ENCODE measurements at regions not wholly inside any gene's neighbourhood (a gene's known extent, or its start where the extent isn't known, plus 50 kb on each side); places are given as distances from the start of the nearest gene placed in this dataset.
"Not testable (repeated sequence)": the region's sequence is repeated elsewhere in the genome, so short reads cannot be mapped to it uniquely, and the experiment has no call there.

DNA sequence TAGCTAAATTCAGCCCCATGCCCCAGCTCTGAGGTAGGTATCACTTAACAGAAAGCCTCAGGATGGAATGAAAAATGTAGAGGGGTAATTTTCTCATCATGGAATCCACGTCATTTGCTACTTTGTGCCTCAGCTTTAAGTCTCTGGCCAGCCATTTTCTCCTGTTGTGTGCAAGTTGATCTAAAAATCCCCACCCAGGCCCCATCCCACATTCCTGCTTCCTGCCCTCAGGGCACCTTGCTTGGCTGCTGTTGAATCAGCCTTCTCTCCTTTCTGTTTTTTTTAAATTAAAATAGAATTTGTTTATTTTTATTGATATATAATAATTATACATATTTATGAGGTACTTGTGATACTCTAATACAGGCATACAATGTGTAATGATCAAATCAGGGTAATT, 179.9 kb upstream of the TSHZ3 start:
- DNase-seq (ENCODE audit: low read depth, low spot score): no peak

DNA sequence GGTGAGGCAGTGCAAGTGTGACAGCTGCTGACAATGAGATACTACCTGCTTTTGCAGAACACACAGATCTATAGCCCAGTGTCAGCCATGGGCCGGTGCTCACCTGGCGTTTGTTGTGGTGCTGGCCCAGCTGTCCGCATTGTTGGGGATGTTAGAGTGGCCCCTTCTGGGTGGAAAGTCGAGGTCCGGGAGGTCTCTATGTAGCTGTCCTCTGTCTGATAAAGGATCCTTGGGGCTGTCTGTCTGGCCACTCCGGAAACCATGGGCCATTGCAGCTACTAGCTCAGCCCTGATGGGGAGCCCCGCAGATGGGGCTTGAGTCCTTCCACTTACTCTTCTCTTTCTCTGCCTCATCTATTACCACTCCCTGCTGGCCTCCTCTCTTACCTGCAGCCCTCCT, 181.5 kb upstream of the TSHZ3 start:
- DNase-seq (ENCODE audit: low read depth, low spot score): no peak

DNA sequence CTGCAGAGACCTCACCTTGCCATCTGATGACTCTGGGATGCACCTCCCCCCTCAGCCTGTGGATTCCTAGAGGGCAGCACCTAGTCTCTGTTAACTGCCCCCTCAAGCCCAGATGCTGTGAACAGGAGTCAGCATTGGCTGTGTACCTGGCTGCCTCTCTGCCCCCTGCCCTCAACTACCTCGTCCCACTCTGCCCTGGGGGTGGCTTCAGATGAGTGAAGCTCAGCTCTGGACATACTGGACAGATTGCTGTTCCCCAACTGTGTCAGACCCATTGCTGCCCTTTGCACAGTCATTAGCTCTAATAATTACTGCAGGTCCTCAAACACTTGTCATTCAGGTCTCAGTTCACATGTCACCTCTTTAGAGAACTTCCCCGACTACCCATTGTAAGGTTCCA, 182.1 kb upstream of the TSHZ3 start:
- DNase-seq (ENCODE audit: low read depth, low spot score): no peak

GRCh38 chr19:31532034-31532433, 182.8 kb upstream of the TSHZ3 start:
- DNase-seq (ENCODE audit: low read depth, low spot score): no peak

DNA sequence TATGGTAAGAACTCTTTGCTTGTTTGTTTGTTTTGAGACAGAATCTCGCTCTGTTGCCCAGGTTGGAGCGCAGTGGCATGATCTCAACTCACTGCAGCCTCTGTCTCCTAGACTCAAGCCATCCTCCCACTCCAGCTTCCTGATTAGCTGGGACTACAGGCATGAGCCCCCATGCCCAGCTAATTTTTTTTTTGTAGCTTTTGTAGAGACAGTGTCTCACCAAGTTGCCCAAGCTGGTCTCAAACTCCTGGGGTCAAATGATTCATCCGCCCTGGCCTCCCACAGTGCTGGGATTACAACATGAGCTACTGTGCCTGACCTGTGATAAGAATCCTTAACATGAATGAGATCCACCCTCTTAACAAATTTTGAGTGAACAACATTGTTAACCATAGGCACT, 183.9 kb upstream of the TSHZ3 start:
- no peak for DNase-seq (ENCODE audit: low read depth, low spot score)

DNA sequence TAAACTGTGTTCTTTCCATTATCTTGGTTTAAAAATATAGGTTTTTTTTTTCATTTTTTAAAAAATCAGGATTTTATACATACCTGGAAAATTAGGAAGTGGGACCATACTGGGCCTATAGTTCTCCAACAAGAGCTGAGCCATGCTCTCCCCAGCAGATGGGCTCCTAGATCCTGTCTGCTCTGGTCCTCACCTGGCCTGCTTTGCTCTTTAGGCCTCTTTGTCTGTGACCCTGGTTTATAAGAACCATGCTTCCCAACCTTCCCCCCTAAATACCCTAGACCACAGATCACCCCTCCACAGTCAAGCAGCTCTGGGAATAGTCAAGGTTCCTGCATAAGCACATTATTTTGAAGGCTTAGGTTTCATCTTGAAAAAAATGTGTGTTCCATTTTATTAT, 185.0 kb upstream of the TSHZ3 start:
- DNase-seq (ENCODE audit: low read depth, low spot score): no peak

GRCh38 chr19:31534786-31535657, 185.8 kb upstream of the TSHZ3 start:
- DNase-seq (ENCODE audit: low read depth, low spot score): no peak

DNA sequence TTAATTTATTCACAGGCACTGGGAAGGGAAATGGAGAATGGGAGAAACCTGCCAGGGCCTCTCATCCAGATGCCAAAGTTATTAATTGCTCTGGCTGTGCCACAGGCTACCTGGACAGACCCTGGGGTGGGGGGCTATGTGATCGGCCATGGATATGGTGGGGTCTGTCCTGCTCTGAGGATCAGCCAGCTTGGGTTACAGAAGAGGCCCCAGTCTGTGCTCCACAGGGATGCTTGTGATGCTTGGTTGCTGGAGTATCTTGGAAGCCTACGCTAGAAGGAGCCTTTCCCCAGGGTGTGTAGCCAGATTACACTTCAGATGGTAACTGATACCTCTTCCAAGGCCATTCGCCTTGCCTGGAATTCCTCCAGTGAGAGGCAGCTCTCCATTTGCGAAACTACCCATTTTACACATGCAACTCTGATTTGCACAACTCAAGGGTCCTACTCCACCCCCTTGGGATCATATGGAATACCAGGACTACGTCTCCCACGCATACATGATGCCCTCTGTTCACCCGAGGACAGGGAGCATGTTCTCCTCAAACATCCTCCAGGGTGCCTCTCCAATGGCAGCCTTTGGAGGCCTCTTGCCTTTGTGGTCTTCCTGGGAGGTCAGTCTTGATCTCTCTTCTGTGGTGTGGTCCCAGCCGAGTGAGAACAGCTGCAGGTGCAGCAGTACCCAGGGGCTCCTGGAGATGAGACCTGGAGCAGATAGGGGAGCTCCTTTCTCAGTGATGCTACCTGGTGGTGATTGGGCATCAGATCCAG, 186.6 kb upstream of the TSHZ3 start:
- DNase-seq (ENCODE audit: low read depth, low spot score): no peak

DNA sequence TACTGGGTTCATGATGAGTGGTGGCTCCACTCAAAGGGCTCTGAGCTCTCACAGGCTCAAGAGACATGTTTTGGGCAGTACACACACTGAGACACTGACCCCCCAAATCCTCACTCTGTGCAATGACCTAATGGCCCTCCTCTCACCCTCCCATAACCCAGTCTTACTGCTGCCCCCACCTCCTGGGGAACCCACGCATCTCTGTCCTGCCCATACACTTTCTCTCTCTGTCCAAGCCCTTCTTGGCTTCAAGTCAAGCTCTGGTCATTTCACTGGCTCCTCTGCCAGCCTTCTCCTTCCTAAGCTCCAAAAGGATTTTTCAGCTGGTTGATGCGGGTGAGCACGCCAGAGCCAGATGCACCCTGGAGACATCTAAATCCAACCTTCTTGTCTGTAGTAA, 187.9 kb upstream of the TSHZ3 start:
- no peak for DNase-seq (ENCODE audit: low read depth, low spot score)

DNA sequence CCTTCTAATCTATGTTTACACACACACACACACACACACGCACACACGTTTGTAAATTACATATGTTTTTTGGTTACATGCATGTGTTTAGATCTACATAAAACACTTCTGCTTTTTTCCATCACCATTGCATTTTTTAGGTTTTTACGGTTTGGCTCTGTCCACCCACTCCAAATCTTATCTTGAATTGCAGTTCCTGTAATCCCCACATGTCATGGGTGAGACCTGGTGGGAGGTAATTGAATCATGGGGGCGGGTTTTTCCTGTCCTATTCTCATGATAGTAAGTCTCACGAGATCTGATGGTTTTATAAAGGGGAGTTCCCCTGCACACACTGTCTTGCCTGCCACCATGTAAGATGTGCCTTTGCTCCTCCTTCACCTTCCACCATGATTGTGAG, 188.7 kb upstream of the TSHZ3 start:
- not testable (repeated sequence) for DNase-seq (ENCODE audit: low read depth, low spot score)

GRCh38 chr19:31538879-31539278, 189.6 kb upstream of the TSHZ3 start:
- DNase-seq (ENCODE audit: low read depth, low spot score): no peak

- no peak for DNase-seq (ENCODE audit: low read depth, low spot score)
Measured at GRCh38 chr19:31539386-31539785, 190.2 kb upstream of the TSHZ3 start.

DNA sequence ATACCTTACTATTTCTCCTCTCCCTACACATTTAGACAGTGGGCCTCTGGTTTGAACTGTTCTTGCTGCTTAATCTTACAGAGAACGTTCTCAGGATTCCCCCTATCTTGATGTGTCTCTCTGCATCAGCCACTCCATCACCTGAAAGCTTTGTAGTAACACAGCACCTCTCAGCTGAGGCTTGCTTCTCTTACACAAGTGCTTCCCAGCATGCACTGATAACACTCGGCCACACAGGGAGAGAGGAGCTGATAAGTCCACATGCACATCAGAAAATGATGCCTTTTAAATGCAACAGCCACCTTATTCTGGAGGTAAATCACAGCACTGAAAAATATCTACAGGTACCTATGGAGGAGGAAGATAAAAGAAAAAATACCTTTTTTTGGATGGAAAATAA, 192.2 kb upstream of the TSHZ3 start:
- no peak for DNase-seq (ENCODE audit: low read depth, low spot score)

- no peak for DNase-seq (ENCODE audit: low read depth, low spot score)
Measured at GRCh38 chr19:31543456-31543855, 194.2 kb upstream of the TSHZ3 start.

GRCh38 chr19:31545777-31546176, 196.5 kb upstream of the TSHZ3 start:
- no peak for DNase-seq (ENCODE audit: low read depth, low spot score)

GRCh38 chr19:31546205-31546960, 197.1 kb upstream of the TSHZ3 start:
- no peak for DNase-seq (ENCODE audit: low read depth, low spot score)

DNA sequence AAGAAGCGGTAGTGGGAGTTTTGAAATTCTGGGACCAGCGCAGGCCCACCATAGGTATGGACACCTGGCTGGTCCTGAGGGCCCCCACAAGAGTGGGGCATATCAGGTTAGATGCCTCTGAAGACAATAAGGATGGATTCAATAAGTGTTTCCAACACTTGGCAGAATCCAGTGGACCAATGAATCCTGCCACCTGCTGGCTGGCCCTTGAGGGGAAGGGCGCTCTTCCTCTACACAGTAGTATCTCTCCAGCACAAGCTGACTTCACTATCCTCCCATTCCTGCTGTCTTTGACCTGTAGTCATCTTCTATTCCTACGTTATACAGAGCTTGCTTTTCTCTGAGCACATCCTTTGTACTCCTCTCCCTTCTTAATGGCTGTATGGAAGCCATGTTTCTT, 199.7 kb upstream of the TSHZ3 start:
- no peak for DNase-seq (ENCODE audit: low read depth, low spot score)

- DNase-seq (ENCODE audit: low read depth, low spot score): no peak
Measured at GRCh38 chr19:31553112-31553845, 204.0 kb upstream of the TSHZ3 start.

GRCh38 chr19:31553846-31554215, 204.6 kb upstream of the TSHZ3 start:
- no peak for DNase-seq (ENCODE audit: low read depth, low spot score)

- DNase-seq (ENCODE audit: low read depth, low spot score): no peak
Measured at GRCh38 chr19:31554360-31554759, 205.1 kb upstream of the TSHZ3 start.

- DNase-seq (ENCODE audit: low read depth, low spot score): no peak
Measured at GRCh38 chr19:31555634-31556215, 206.5 kb upstream of the TSHZ3 start.
